Spleen (tissue), 11 donors: ENCODE measurements at regions not wholly inside any gene's neighbourhood (a gene's known extent, or its start where the extent isn't known, plus 50 kb on each side); places are given as distances from the start of the nearest gene placed in this dataset.
"Not testable (repeated sequence)": the region's sequence is repeated elsewhere in the genome, so short reads cannot be mapped to it uniquely, and the experiment has no call there.

Experiments
- DNase-seq: peaks from one replicate; pipeline ENCODE4 v3.0.0-alpha.2; 2020
- H3K27ac ChIP-seq, 8 donors: fragments of 200-600 bp; sonication (generic) in 7 of 8; 1 replicate in 4 of 8; 2 replicates in 4 of 8; pipeline versions ENCODE4 v1.5.0 to v1.8.0; 2016 to 2021; ENCODE audit warnings: inconsistent platforms in 4 of 8, mild to moderate bottlenecking in 4 of 8, moderate library complexity in 1 of 8
- H3K27me3 ChIP-seq, 7 donors: fragments of 200-600 bp; sonication (generic) in 6 of 7; replicated peaks in 1 of 7; 1 replicate in 4 of 7; 2 replicates in 3 of 7; pipeline versions ENCODE4 v1.5.0 to v1.8.0; 2016 to 2021; ENCODE audit warnings: inconsistent platforms in 3 of 7, mild to moderate bottlenecking in 1 of 7
- H3K36me3 ChIP-seq, 6 donors: fragments of 200-600 bp; sonication (generic) in 5 of 6; 1 replicate in 4 of 6; 2 replicates in 2 of 6; pipeline versions ENCODE4 v1.5.0 to v1.8.0; 2016 to 2021; ENCODE audit warnings: inconsistent platforms in 2 of 6
- H3K4me1 ChIP-seq, 6 donors: fragments of 200-600 bp; sonication (generic) in 5 of 6; 1 replicate in 3 of 6; 2 replicates in 3 of 6; pipeline versions ENCODE4 v1.5.0 to v1.8.0; 2016 to 2021; ENCODE audit warnings: inconsistent platforms in 3 of 6
- H3K4me3 ChIP-seq, 8 donors: fragments of 200-600 bp; sonication (generic) in 7 of 8; 1 replicate in 4 of 8; 2 replicates in 4 of 8; pipeline versions ENCODE4 v1.5.0 to v1.8.0; 2016 to 2021; ENCODE audit warnings: inconsistent platforms in 4 of 8, mild to moderate bottlenecking in 4 of 8, moderate library complexity in 2 of 8
- H3K9me3 ChIP-seq, 8 donors: fragments of 200-600 bp; sonication (generic) in 7 of 8; 1 replicate in 4 of 8; 2 replicates in 4 of 8; pipeline versions ENCODE4 v1.5.0 to v1.8.0; 2016 to 2021; ENCODE audit warnings: inconsistent platforms in 4 of 8
- POLR2A ChIP-seq, 3 donors: fragments of 450-650 bp; IDR thresholded peaks; one replicate each; pipeline ENCODE4 v1.5.1; 2017; ENCODE audit warnings: antibody characterized with exemption in 3 of 3, mild to moderate bottlenecking in 1 of 3
- POLR2AphosphoS5 ChIP-seq, 3 donors: sonication (generic); formaldehyde crosslinking; IDR thresholded peaks; one replicate each; pipeline ENCODE4 v1.5.1; 2017; ENCODE audit warnings: antibody characterized with exemption in 3 of 3
- WGBS, 5 donors: extraction: QIAGEN DNeasy Blood & Tissue Kit in 3 of 5; methylation state at CpG; one replicate each; pipeline versions ENCODE4 v1.1.5 to v1.1.7; 2013 to 2018; 5-methylcytosine and 5-hydroxymethylcytosine counted together
- intact Hi-C: fragments of 100-400 bp; cut with DNase I; formaldehyde crosslinking; loops from one replicate; pipeline ENCODE4 v1.15.0; 2023; ENCODE audit warnings: low total_unique reads
- TF ChIP-seq, protein P1 (sequence below), 11 experiments: fragments of 200-600 bp in 7 of 11; fragments of 450-650 bp in 4 of 11; sonication (generic) in 4 of 11; IDR thresholded peaks in 8 of 11; conservative IDR thresholded peaks in 3 of 11; 1 replicate in 7 of 11; 2 replicates in 4 of 11; pipeline versions ENCODE4 v1.4.0 to v1.8.0; 2016 to 2021; ENCODE audit warnings: antibody characterized with exemption in 11 of 11, inconsistent platforms in 4 of 11, mild to moderate bottlenecking in 1 of 11
- donor health status: healthy with polysubstance abuse.
- donor health status: DM: no; HTN: no; CAD: no; lungs with moderate emphysema.
- donor health status: DM: no; HTN: no; CAD: no.
- donor health status: Bipolar disorder and iron deficiency.
- donor health status: healthy.
- donor health status: DM: no; HTN: no; CAD: no.
- donor health status: DM: yes; HTN: yes; CAD: no.

DNA sequence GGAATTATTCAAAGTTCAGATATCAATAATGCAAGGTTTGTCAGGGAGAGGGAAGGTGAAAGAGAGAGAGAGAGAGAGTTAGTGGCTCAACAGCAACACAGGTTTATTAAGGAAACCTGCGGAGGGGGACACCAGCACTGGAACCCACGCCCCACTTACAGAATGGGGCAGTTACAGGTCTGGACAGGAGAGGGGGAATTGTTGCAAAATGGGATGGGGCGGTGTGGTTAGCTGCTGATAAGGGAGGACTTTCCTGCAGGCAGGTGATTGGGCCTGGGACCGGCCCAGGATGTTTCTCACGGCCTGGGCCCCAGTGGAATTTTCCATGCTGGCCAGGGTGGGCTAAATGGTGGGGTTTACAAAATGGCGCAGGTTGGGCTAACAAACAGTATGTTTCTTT is 278.2 kb upstream of the SLC16A7 start:
- H3K27ac ChIP-seq, result no peak overlapping the region
- no peaks in the 10 kb centered on the region for H3K36me3 ChIP-seq
- TF ChIP-seq POLR2A (IDR thresholded peaks at IDR 0.05) (no peak), POLR2AphosphoS5 (IDR thresholded peaks at IDR 0.05) (no peak)
- TF ChIP-seq, protein P1, sequence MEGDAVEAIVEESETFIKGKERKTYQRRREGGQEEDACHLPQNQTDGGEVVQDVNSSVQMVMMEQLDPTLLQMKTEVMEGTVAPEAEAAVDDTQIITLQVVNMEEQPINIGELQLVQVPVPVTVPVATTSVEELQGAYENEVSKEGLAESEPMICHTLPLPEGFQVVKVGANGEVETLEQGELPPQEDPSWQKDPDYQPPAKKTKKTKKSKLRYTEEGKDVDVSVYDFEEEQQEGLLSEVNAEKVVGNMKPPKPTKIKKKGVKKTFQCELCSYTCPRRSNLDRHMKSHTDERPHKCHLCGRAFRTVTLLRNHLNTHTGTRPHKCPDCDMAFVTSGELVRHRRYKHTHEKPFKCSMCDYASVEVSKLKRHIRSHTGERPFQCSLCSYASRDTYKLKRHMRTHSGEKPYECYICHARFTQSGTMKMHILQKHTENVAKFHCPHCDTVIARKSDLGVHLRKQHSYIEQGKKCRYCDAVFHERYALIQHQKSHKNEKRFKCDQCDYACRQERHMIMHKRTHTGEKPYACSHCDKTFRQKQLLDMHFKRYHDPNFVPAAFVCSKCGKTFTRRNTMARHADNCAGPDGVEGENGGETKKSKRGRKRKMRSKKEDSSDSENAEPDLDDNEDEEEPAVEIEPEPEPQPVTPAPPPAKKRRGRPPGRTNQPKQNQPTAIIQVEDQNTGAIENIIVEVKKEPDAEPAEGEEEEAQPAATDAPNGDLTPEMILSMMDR (IDR thresholded peaks at IDR 0.05 in 8 of 11, conservative IDR thresholded peaks at IDR 0.05 in 3 of 11), result no peak
- H3K27me3 ChIP-seq, result no peaks in the 10 kb centered on the region
- H3K4me3 ChIP-seq, result no peak overlapping the region
- peaks cover 0 to 4% (median 0%) of the 10 kb centered on the region in 8 donors for H3K9me3 ChIP-seq
- no peaks in the 10 kb centered on the region for H3K4me1 ChIP-seq
- WGBS, 5 donors, result 83 to 92% (median 89%) methylated on average over 6 of the region's 6 CpGs
- intact Hi-C loops, result no loop called here
- no peak for DNase-seq

DNA sequence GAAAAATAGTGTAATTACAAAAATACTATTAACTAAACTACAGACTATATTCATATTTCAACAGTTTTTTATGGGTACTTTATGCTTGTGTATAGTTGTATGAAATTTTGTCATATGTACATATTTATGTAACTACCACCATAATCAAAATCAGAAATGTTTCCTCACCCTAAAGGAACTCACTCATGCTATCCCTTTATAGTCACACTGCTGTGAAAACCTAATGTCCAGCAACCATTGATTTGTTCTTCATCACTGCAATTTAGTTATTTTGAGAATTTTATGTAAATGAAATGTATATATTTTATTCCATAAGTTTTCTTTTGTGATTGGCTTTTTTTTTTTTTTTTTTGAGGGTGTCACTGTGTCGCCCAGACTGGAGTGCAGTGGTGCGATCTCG is 278.9 kb upstream of the SLC16A7 start:
- Histone ChIP-seq H3K4me1 (no peaks in the 10 kb centered on the region), H3K36me3 (no peaks in the 10 kb centered on the region), H3K4me3 (no peak overlapping the region), H3K27ac (no peak overlapping the region), H3K9me3 (peaks cover 0 to 11% (median 5%) of the 10 kb centered on the region in 8 donors), H3K27me3 (no peaks in the 10 kb centered on the region)
- 60 to 91% (median 88%) methylated on average over 3 of the region's 3 CpGs for WGBS, 5 donors
- DNase-seq, result no peak
- intact Hi-C loops, result no loop called here
- TF ChIP-seq POLR2A (IDR thresholded peaks at IDR 0.05) (no peak), POLR2AphosphoS5 (IDR thresholded peaks at IDR 0.05) (no peak)
- TF ChIP-seq, protein P1 (IDR thresholded peaks at IDR 0.05 in 8 of 11, conservative IDR thresholded peaks at IDR 0.05 in 3 of 11), result no peak

DNA sequence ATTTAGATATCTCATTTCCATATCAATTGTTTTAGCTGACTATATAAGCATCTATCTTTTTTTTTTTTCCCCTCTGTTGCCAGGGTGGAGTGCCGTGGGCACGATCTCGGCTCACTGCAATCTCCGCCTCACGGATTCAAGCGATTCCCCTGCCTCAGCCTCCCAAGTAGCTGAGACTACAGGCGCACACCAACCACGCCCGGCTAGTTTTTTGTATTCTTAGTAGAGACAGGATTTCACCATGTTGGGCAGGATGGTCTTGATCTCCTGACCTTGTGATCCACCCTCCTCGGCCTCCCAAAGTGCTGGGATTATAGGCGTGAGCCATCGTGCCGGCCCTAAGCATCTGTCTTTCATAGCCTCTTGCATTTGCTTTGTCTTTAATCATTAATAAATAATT is 279.5 kb upstream of the SLC16A7 start:
- H3K36me3 ChIP-seq, H3K4me1 ChIP-seq, H3K27ac ChIP-seq, H3K4me3 ChIP-seq, intact Hi-C loops, H3K27me3 ChIP-seq, DNase-seq: not testable (repeated sequence)
- 93 to 97% (median 94%) methylated on average over 13 of the region's 13 CpGs for WGBS, 5 donors
- H3K9me3 ChIP-seq, result peaks cover 0 to 17% (median 11%) of the 10 kb centered on the region in 8 donors

DNA sequence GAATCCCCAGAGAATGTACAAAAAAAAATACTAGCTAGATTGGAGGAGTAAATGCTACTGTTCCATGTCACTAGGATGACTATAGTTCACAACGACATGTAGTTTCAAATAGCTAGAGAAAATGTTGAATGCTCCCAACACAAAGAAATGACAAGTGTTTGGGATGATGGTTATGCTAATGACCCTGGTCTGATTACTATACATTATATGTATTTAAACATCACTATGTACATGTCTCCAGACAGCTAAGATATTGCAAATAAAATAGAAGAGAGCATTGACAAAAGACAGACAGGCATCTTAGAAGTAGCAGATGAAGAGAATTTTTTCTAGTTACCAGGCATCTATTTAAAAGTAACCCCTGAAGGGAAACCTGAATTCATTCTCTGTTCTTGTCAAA is 281.6 kb upstream of the SLC16A7 start:
- H3K36me3 ChIP-seq, result no peaks in the 10 kb centered on the region
- peaks cover 0 to 27% (median 17%) of the 10 kb centered on the region in 8 donors for H3K9me3 ChIP-seq
- DNase-seq, result no peak
- H3K27ac ChIP-seq, result no peak overlapping the region
- TF ChIP-seq POLR2AphosphoS5 (IDR thresholded peaks at IDR 0.05), result no peak
- no peak for TF ChIP-seq POLR2A (IDR thresholded peaks at IDR 0.05)
- TF ChIP-seq, protein P1 (IDR thresholded peaks at IDR 0.05 in 8 of 11, conservative IDR thresholded peaks at IDR 0.05 in 3 of 11), result no peak
- intact Hi-C loops, result no loop called here
- H3K4me1 ChIP-seq, result no peaks in the 10 kb centered on the region
- no peaks in the 10 kb centered on the region for H3K27me3 ChIP-seq
- no peak overlapping the region for H3K4me3 ChIP-seq
- WGBS, 5 donors, result 75 to 98% (median 81%) methylated on average over 1 of the region's 1 CpG
